Activated T-cell treated with anti-CD3 and anti-CD28 coated beads, Interleukin-2, amount 50 U/mL, for 72 hours (primary cell): ENCODE measurements at regions not wholly inside any gene's neighbourhood (a gene's known extent, or its start where the extent isn't known, plus 50 kb on each side); places are given as distances from the start of the nearest gene placed in this dataset.
"Not testable (repeated sequence)": the region's sequence is repeated elsewhere in the genome, so short reads cannot be mapped to it uniquely, and the experiment has no call there.

Experiments
- ATAC-seq, 2 donors: fragments of 150-1000 bp; cut with Tn5 transposase; replicated peaks in 1 of 2; 2 replicates each; pipeline ENCODE4 v1.10.0; 2021; ENCODE audit warnings: moderate library complexity in 2 of 2, mild to moderate bottlenecking in 1 of 2
- DNase-seq, 2 donors: peaks; one replicate each; pipeline ENCODE4 v3.0.0; 2021 to 2022; ENCODE audit warnings: mixed read lengths in 1 of 2
- H3K27ac Mint-ChIP-seq: one replicate; pipeline ENCODE4 v1.8.0; 2022; ENCODE audit warnings: mild to moderate bottlenecking, moderate library complexity, mixed read lengths
- H3K27me3 Mint-ChIP-seq: one replicate; pipeline ENCODE4 v1.8.0; 2022; ENCODE audit warnings: low read depth, mixed read lengths
- H3K36me3 Mint-ChIP-seq, 2 donors: one replicate each; pipeline ENCODE4 v1.8.0; 2022; ENCODE audit warnings: mixed read lengths in 2 of 2, mild to moderate bottlenecking in 1 of 2; ENCODE audit not compliant: insufficient read depth in 2 of 2
- H3K4me1 Mint-ChIP-seq: one replicate; pipeline ENCODE4 v1.8.0; 2022; ENCODE audit warnings: low read depth, mixed read lengths
- H3K4me3 Mint-ChIP-seq, 2 donors: one replicate each; pipeline ENCODE4 v1.8.0; 2022; ENCODE audit warnings: mild to moderate bottlenecking in 2 of 2, mixed read lengths in 2 of 2, moderate library complexity in 2 of 2
- H3K9me3 Mint-ChIP-seq, 2 donors: one replicate each; pipeline ENCODE4 v1.8.0; 2022; ENCODE audit warnings: mixed read lengths in 2 of 2

GRCh38 chr15:31606931-31607497, 280.4 kb downstream of the KLF13 start:
- H3K4me3 Mint-ChIP-seq, result no peak overlapping the region
- no peak for ATAC-seq
- no peaks in the 10 kb centered on the region for H3K36me3 Mint-ChIP-seq
- no peak overlapping the region for H3K27ac Mint-ChIP-seq
- DNase-seq, result no peak
- peaks cover 2 to 3% of the 10 kb centered on the region in 2 donors for H3K9me3 Mint-ChIP-seq
- H3K27me3 Mint-ChIP-seq, result peaks cover 28% of the 10 kb centered on the region
- H3K4me1 Mint-ChIP-seq, result no peaks in the 10 kb centered on the region

- Mint-ChIP-seq H3K27me3 (peaks cover 35% of the 10 kb centered on the region), H3K4me3 (no peak overlapping the region), H3K27ac (no peak overlapping the region), H3K9me3 (peaks cover 2 to 3% of the 10 kb centered on the region in 2 donors), H3K4me1 (no peaks in the 10 kb centered on the region), H3K36me3 (no peaks in the 10 kb centered on the region)
- no peak for DNase-seq
- no peak for ATAC-seq
These were observed 281.0 kb downstream of the KLF13 start for GRCh38 chr15:31607656-31608055.

DNA sequence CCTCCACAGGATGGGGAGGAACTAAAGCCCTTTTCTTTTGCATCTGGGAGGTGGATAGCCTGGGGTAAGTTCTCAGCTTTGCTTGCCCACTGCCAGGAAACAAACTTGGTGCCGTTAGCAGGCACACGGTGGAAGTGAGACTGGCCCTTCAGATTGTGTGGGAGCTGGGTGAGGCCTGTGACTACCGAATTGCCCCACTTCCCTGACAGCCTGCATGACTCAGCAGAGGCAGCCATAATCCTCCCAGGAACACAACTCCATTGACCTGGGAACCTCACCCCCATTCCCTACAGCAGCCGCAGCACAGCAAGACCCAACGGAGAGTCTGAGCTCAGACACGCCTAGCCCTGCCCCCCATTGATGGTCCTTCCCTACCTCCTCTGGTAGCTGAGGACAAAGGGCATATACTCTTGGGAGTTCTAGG, 282.6 kb downstream of the KLF13 start:
- Mint-ChIP-seq H3K4me1 (no peaks in the 10 kb centered on the region), H3K9me3 (no peaks in the 10 kb centered on the region), H3K4me3 (no peak overlapping the region), H3K27me3 (peaks cover 51% of the 10 kb centered on the region), H3K27ac (no peak overlapping the region), H3K36me3 (no peaks in the 10 kb centered on the region)
- ATAC-seq (no peak), DNase-seq (no peak)

GRCh38 chr15:31609906-31610305, 283.3 kb downstream of the KLF13 start:
- peaks cover 51% of the 10 kb centered on the region for H3K27me3 Mint-ChIP-seq
- no peaks in the 10 kb centered on the region for H3K36me3 Mint-ChIP-seq
- DNase-seq (no peak), ATAC-seq (no peak)
- no peak overlapping the region for H3K4me3 Mint-ChIP-seq
- no peaks in the 10 kb centered on the region for H3K9me3 Mint-ChIP-seq
- no peaks in the 10 kb centered on the region for H3K4me1 Mint-ChIP-seq
- no peak overlapping the region for H3K27ac Mint-ChIP-seq

DNA sequence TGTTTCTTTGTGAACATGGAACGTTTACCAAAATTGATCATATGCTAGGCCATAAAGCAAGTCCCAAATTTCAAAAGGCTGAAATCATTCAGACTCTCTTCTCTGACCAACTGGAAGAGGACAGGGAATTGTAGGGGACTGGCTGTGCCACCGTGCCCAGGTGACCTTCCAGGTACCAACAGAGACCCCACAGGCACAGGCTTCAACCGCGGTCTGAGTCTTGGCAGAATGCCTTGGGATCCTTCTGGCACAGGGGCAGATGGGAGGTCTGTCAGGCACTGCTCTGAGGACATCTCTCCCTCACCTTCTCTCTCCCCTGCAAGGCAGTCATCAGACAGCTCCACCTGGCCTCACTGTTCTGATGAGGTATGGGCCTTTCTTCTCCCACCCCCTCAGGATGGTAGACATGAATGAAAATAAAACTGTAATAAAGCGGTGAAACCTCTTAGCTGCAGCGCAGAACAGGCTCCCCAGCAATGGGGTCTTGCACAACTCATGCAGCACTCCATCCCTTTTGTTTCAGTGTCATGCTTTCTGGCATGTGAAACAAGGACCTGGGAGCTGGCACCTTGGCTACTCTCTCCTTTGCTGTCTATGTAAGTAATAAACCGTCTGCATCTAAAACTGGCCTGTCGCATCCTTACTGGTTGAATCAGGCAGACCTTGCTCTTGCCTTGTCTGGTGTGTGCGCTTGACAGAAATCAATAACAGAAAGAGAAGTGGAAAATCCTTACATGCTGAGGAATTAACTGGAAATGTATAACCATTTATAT, 289.2 kb downstream of the KLF13 start:
- DNase-seq (no peak), ATAC-seq (no peak)
- Mint-ChIP-seq H3K9me3 (no peaks in the 10 kb centered on the region), H3K4me3 (no peak overlapping the region), H3K36me3 (no peaks in the 10 kb centered on the region), H3K4me1 (no peaks in the 10 kb centered on the region), H3K27me3 (peaks cover 34% of the 10 kb centered on the region), H3K27ac (no peak overlapping the region)

DNA sequence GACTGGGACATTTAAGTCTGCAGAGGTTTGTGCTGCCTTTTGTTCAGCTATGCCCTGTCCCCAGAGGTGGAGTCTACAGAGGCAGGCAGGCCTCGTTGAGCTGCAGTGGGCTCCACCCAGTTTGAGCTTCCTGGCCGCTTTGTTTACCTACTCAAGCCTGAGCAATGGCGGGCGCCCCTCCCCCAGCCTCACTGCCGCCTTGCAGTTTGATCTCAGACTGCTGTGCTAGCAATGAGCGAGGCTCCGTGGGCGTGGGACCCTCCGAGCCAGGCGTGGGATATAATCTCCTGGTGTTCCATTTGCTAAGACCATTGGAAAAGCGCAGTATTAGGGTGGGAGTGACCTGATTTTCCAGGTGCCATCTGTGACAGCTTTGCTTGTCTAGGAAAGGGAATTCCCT, 296.7 kb downstream of the KLF13 start:
- H3K27ac Mint-ChIP-seq, ATAC-seq, H3K4me3 Mint-ChIP-seq, H3K4me1 Mint-ChIP-seq, H3K27me3 Mint-ChIP-seq, DNase-seq, H3K36me3 Mint-ChIP-seq, H3K9me3 Mint-ChIP-seq: not testable (repeated sequence)

- ATAC-seq, H3K4me1 Mint-ChIP-seq: not testable (repeated sequence)
These were observed 297.5 kb downstream of the KLF13 start for GRCh38 chr15:31624115-31624514.

GRCh38 chr15:31635715-31636114, 309.1 kb downstream of the KLF13 start:
- peaks cover 39% of the 10 kb centered on the region for H3K27me3 Mint-ChIP-seq
- ATAC-seq, H3K4me1 Mint-ChIP-seq, DNase-seq, H3K9me3 Mint-ChIP-seq, H3K4me3 Mint-ChIP-seq, H3K27ac Mint-ChIP-seq, H3K36me3 Mint-ChIP-seq: not testable (repeated sequence)

More at GRCh38 chr15:31624115-31624514, 297.5 kb downstream of the KLF13 start:
- H3K36me3 Mint-ChIP-seq, H3K4me3 Mint-ChIP-seq, H3K27me3 Mint-ChIP-seq, H3K9me3 Mint-ChIP-seq, DNase-seq, H3K27ac Mint-ChIP-seq: not testable (repeated sequence)

DNA sequence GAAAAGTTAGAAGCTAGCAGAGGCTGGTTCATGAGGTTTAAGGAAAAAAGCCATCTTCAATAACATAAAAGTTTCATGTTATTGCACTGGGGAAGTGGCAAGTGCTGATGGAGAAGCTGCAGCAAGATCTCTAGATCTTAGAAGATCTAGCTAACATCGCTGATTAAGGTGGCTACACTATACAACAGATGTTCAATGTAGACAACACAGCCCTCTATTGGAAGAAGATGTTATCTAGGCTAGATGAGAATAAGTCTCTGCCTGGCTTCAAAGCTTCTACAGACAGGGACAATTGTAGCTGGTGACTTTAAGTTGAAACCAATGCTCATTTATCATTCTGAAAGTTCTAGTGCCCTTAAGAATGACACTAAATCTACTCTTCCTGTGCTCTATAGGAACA, 310.3 kb downstream of the KLF13 start:
- H3K27ac Mint-ChIP-seq, H3K9me3 Mint-ChIP-seq, H3K4me1 Mint-ChIP-seq, H3K36me3 Mint-ChIP-seq, DNase-seq: not testable (repeated sequence)
- peak; percentile 53 to 60 for ATAC-seq
- H3K4me3 Mint-ChIP-seq, result peak overlapping the region in 1 of 2 donors; percentile 66
- H3K27me3 Mint-ChIP-seq, result peaks cover 29% of the 10 kb centered on the region

DNA sequence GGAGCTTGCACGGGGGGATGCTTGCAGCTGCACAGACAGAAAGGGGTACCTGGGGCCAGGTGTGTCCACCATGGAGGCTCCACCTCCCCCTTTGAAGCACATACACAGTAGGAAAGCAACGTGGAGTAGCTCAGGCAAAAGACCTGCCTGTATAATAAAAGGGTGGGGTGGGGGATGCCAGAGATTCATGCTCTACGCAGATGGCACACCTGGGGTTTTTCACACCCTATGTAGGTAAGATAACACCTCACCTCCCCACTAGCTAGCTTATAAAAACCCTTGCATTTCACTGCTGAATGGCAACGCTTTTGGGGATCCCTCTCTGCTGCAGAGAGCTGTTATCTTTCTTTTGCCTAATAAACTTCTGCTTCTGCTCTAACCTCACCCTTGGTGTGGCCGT, 317.3 kb downstream of the KLF13 start:
- H3K27me3 Mint-ChIP-seq, result peaks cover 20% of the 10 kb centered on the region
- not testable (repeated sequence) for H3K4me3 Mint-ChIP-seq, H3K27ac Mint-ChIP-seq, H3K9me3 Mint-ChIP-seq, ATAC-seq, H3K36me3 Mint-ChIP-seq, DNase-seq, H3K4me1 Mint-ChIP-seq

DNA sequence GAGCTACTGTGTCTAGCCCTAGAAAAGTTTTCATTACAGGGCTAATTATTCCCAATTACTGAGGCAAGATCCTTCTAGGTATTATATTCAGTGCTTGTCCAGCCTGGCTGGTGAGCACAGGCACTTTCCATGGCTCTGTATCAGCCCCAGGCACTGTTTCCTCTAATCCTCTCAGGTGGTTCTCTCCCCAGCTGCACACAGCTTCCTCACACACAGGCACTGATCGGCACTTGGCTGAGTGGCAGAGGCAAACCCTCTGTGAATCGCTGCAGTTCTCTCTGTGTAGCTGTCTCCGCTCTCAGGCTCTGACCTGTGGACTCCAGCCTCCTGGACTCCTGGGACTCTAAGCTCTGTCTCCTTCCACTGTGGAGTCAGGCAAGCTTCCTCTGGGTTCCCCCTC, 318.1 kb downstream of the KLF13 start:
- not testable (repeated sequence) for H3K36me3 Mint-ChIP-seq, H3K4me1 Mint-ChIP-seq, DNase-seq, H3K9me3 Mint-ChIP-seq, H3K4me3 Mint-ChIP-seq, H3K27ac Mint-ChIP-seq, ATAC-seq
- H3K27me3 Mint-ChIP-seq, result peaks cover 28% of the 10 kb centered on the region

DNA sequence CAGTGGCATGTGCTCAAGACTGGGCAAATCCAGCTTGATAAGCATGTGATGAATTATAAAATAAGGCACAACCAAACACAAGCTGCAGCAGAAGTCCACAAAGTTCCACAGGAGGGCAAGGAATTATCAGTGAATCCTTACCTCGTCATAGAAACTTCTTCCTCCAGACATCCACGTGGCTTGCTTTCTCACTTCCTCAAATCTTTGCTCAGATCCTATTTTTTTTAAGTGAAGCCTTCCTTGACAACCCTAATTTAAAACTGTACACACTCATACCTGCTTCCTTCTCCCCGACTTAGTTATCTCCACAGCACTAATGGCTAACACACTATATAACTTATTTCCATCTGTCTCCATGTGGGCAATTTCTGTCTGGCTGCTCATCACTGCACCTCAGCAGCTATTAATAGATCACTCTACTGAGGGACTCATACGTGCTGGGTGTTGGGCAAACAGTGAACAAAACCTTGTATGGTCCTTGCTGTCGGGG, 320.7 kb downstream of the KLF13 start:
- not testable (repeated sequence) for H3K36me3 Mint-ChIP-seq, ATAC-seq, H3K27ac Mint-ChIP-seq, H3K9me3 Mint-ChIP-seq, DNase-seq, H3K4me1 Mint-ChIP-seq, H3K4me3 Mint-ChIP-seq
- peaks cover 21% of the 10 kb centered on the region for H3K27me3 Mint-ChIP-seq

- H3K36me3 Mint-ChIP-seq, H3K27me3 Mint-ChIP-seq, H3K9me3 Mint-ChIP-seq, ATAC-seq, H3K4me3 Mint-ChIP-seq, H3K4me1 Mint-ChIP-seq, DNase-seq, H3K27ac Mint-ChIP-seq: not testable (repeated sequence)
These were observed 323.0 kb downstream of the KLF13 start for GRCh38 chr15:31649634-31650033.
